ENCODE measurements at regions not wholly inside any gene's neighbourhood (a gene's known extent, or its start where the extent isn't known, plus 50 kb on each side); places are given as distances from the start of the nearest gene placed in this dataset.

DNA sequence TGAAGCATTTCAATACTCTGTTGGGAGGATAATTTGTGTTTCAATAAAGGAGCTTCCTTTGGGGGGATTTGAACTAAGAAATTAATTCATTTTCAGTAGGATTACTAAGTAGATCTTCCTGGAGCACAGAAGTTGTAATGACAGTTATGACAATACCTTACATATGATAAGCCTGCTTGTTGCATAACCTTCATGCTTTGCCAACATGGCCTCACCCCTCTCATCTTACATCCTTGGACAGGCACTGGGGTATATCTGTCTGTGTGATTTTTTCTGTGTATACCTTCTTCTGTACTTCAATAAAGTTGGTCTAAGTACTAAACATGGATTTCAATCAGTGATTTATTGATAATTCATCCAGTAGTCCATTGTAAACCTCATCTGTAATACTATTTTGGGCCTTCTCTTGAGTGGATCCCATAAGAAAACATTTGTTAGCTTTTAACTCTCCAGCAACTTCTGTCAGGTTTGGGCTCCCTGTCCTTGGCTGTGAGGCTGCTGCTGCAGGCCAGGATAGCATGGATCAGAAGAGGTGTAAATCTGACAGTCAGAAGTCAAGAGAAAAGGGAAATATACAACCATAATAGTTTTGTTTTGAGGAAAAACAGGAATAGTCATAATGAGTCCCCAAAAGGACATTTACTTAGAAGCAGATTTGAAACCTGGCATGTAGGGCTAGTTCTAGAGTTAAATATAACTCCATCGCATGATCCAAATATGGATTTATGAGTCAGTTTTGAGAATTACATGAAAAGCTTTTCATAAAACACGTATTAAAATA, 422.2 kb downstream of the KLF5 start:
- no peak for TF ChIP-seq CTCF (IDR thresholded peaks at IDR 0.05)
- TF ChIP-seq POLR2A (IDR thresholded peaks at IDR 0.05) = no peak
